ENCODE measurements at regions not wholly inside any gene's neighbourhood (a gene's known extent, or its start where the extent isn't known, plus 50 kb on each side); places are given as distances from the start of the nearest gene placed in this dataset.

GRCh38 chr12:28802706-28803438 is 346.2 kb upstream of the FAR2 start:
- Histone ChIP-seq H3K4me3 (no peak overlapping the region), H3K79me2 (ENCODE audit: control insufficient read depth, insufficient read depth, low read length) (no peaks in the 10 kb centered on the region), H3K9ac (ENCODE audit: control insufficient read depth, insufficient read depth, low read length) (no peak overlapping the region), H3K27ac (ENCODE audit: control insufficient read depth, insufficient read depth) (no peak overlapping the region), H3K36me3 (ENCODE audit: control insufficient read depth in 2 of 2, insufficient read depth in 2 of 2, low read length in 1 of 2) (no peaks in the 10 kb centered on the region), H3K27me3 (replicated peaks in 1 of 2; ENCODE audit: control insufficient read depth in 2 of 2, insufficient read depth in 2 of 2, low read length in 1 of 2) (no peaks in the 10 kb centered on the region), H2AFZ (ENCODE audit: control insufficient read depth, low read depth, low read length) (no peak overlapping the region), H4K20me1 (ENCODE audit: control insufficient read depth, insufficient read depth) (no peaks in the 10 kb centered on the region), H3K9me3 (replicated peaks; ENCODE audit: control insufficient read depth, insufficient read depth, low read length) (no peaks in the 10 kb centered on the region), H3K4me1 (ENCODE audit: control insufficient read depth, insufficient read depth, low read length) (no peaks in the 10 kb centered on the region), H3K4me2 (ENCODE audit: control insufficient read depth, insufficient read depth) (no peak overlapping the region)
- no TSS peak for BruUV-seq (replicated peaks)
- in situ Hi-C loops (cut with MboI) = no loop called here
- no peak for DNase-seq (ENCODE audit: low read depth, low spot score)
- no peak for ATAC-seq
- POLR2A ChIA-PET = no interaction called here
- CTCF ChIA-PET = no interaction called here
- TF ChIP-seq E2F8 (IDR thresholded peaks at IDR 0.05; ENCODE audit: low read depth, partially characterized antibody) (no peak), NFYB (IDR thresholded peaks at IDR 0.05; ENCODE audit: insufficient read depth, low read depth, low read length) (no peak), HDAC2 (IDR thresholded peaks at IDR 0.05) (no peak), ATF3 (IDR thresholded peaks at IDR 0.05; ENCODE audit: borderline replicate concordance, extremely low read depth, low read depth, low read length) (no peak), ZBED1 (IDR thresholded peaks at IDR 0.05; ENCODE audit: borderline replicate concordance) (no peak), CREM (IDR thresholded peaks at IDR 0.05; ENCODE audit: low read depth) (no peak), YBX1 (IDR thresholded peaks at IDR 0.05) (no peak), BHLHE40 (IDR thresholded peaks at IDR 0.05; ENCODE audit: borderline replicate concordance in 1 of 2, low read depth in 2 of 2, low read length in 1 of 2) (no peak)
- SMC1A ChIA-PET (ENCODE audit: uncharacterized antibody, unreplicated experiment) = interaction anchor here (1.1 kb wide), 1 partner anchor 12 kb away, joined by 3 read pairs; no protein-coding TSS in a partner anchor
- WGBS (ENCODE audit: insufficient coverage, insufficient replicate concordance, low lambda C conversion rate, missing lambda C conversion rate) = 47% methylated on average over 5 of the region's 5 CpGs
- FAIRE-seq = no peak
- RAD21 ChIA-PET (ENCODE audit: unreplicated experiment) = no interaction called here
- intact Hi-C loops (cut with micrococcal nuclease; ENCODE audit: unreplicated experiment) = no loop called here
